ENCODE measurements at regions not wholly inside any gene's neighbourhood (a gene's known extent, or its start where the extent isn't known, plus 50 kb on each side); places are given as distances from the start of the nearest gene placed in this dataset.
A peak's percentile ranks its signal among the peaks of the same experiment; 100 is the strongest.

DNA sequence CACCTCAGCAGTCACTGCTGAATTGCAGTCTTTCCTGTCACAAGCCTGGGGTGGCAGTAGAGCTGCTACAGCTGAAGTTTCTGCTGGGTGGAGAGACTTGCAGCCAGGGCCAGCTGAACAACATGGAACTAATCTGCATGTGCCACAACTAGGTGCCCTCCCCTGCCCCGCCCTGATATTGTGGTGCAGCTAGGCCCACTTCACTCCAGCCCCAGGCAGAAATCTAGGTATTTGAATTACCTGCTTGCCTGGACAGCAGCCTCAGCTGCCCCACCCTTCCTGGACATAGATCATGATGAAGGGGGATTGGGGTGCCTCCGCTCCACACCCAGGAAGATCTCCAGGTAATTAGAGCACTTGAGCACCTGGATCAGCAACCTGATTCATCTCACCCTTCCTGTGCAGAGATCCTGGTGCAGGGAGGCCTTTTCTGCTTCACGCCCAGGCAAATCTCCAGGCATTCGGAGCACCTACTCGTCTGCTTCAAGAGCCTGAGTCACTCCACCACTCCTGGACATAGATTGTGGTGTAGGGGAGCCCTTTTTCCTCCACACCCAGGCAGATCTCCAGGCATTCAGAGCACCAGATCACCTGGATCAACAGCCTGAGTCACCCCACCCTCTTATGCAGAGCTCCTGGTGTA, 477.0 kb downstream of the SOX5 start:
- DNase-seq (ENCODE audit: low spot score) (no peak), ATAC-seq (peak; percentile 72)
- Mint-ChIP-seq H3K4me1 (0 out of 2 replicates have a peak, but pooled peaks cover 9% of the 10 kb centered on the region), H3K9me3 (peaks cover 23% of the 10 kb centered on the region), H3K36me3 (no peaks in the 10 kb centered on the region; the same call in 1 of the 2 replicates), H3K27ac (no peak overlapping the region), H3K27me3 (ENCODE audit: low read depth) (no peaks in the 10 kb centered on the region), H3K4me3 (no peak overlapping the region)
- POLR2A ChIA-PET = interaction anchor here (1.2 kb wide), 1 partner anchor 169 kb away, joined by 3 read pairs; no protein-coding TSS in a partner anchor
- CTCF ChIA-PET = no interaction called here
- TF ChIP-seq ZBTB21 (CRISPR knock-in tag; IDR thresholded peaks at IDR 0.05; ENCODE audit: borderline replicate concordance) (no peak), NFE2L1 (CRISPR knock-in tag; IDR thresholded peaks at IDR 0.05) (no peak), NR1H2 (CRISPR knock-in tag; IDR thresholded peaks at IDR 0.05) (no peak), ZNF121 (CRISPR knock-in tag; IDR thresholded peaks at IDR 0.05) (0 out of 2 replicates have a peak, but pooled peaks have one; percentile 12)

- ChIA-PET POLR2A (no interaction called here), CTCF (no interaction called here)
- peaks cover 22% of the 10 kb centered on the region for H3K9me3 Mint-ChIP-seq
- 0 out of 2 replicates have a peak, but pooled peaks cover 9% of the 10 kb centered on the region for H3K4me1 Mint-ChIP-seq
- TF ChIP-seq IRF2 (CRISPR knock-in tag; IDR thresholded peaks at IDR 0.05; ENCODE audit: borderline replicate concordance, low read depth) = no peak
- TF ChIP-seq TEAD4 (CRISPR knock-in tag; IDR thresholded peaks at IDR 0.05) = no peak
- TF ChIP-seq, protein P1, sequence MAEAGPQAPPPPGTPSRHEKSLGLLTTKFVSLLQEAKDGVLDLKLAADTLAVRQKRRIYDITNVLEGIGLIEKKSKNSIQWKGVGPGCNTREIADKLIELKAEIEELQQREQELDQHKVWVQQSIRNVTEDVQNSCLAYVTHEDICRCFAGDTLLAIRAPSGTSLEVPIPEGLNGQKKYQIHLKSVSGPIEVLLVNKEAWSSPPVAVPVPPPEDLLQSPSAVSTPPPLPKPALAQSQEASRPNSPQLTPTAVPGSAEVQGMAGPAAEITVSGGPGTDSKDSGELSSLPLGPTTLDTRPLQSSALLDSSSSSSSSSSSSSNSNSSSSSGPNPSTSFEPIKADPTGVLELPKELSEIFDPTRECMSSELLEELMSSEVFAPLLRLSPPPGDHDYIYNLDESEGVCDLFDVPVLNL (CRISPR knock-in tag; IDR thresholded peaks at IDR 0.05; ENCODE audit: borderline replicate concordance, low read depth) = no peak
- no peak for TF ChIP-seq E2F1 (CRISPR knock-in tag; IDR thresholded peaks at IDR 0.05)
- no peak for TF ChIP-seq GRHL2 (CRISPR knock-in tag; IDR thresholded peaks at IDR 0.05; ENCODE audit: insufficient replicate concordance, severe bottlenecking)
- TF ChIP-seq, protein P2, sequence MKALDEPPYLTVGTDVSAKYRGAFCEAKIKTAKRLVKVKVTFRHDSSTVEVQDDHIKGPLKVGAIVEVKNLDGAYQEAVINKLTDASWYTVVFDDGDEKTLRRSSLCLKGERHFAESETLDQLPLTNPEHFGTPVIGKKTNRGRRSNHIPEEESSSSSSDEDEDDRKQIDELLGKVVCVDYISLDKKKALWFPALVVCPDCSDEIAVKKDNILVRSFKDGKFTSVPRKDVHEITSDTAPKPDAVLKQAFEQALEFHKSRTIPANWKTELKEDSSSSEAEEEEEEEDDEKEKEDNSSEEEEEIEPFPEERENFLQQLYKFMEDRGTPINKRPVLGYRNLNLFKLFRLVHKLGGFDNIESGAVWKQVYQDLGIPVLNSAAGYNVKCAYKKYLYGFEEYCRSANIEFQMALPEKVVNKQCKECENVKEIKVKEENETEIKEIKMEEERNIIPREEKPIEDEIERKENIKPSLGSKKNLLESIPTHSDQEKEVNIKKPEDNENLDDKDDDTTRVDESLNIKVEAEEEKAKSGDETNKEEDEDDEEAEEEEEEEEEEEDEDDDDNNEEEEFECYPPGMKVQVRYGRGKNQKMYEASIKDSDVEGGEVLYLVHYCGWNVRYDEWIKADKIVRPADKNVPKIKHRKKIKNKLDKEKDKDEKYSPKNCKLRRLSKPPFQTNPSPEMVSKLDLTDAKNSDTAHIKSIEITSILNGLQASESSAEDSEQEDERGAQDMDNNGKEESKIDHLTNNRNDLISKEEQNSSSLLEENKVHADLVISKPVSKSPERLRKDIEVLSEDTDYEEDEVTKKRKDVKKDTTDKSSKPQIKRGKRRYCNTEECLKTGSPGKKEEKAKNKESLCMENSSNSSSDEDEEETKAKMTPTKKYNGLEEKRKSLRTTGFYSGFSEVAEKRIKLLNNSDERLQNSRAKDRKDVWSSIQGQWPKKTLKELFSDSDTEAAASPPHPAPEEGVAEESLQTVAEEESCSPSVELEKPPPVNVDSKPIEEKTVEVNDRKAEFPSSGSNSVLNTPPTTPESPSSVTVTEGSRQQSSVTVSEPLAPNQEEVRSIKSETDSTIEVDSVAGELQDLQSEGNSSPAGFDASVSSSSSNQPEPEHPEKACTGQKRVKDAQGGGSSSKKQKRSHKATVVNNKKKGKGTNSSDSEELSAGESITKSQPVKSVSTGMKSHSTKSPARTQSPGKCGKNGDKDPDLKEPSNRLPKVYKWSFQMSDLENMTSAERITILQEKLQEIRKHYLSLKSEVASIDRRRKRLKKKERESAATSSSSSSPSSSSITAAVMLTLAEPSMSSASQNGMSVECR (CRISPR knock-in tag; IDR thresholded peaks at IDR 0.05; ENCODE audit: borderline replicate concordance) = no peak
- TF ChIP-seq, protein P3, sequence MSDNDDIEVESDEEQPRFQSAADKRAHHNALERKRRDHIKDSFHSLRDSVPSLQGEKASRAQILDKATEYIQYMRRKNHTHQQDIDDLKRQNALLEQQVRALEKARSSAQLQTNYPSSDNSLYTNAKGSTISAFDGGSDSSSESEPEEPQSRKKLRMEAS (CRISPR knock-in tag; IDR thresholded peaks at IDR 0.05) = no peak
- TF ChIP-seq MYBL2 (CRISPR knock-in tag; IDR thresholded peaks at IDR 0.05) = no peak
- no peak for TF ChIP-seq TEAD1 (CRISPR knock-in tag; IDR thresholded peaks at IDR 0.05)
- no peak for TF ChIP-seq TCF7 (CRISPR knock-in tag; IDR thresholded peaks at IDR 0.05; ENCODE audit: low read depth)
- TF ChIP-seq SP1 (CRISPR knock-in tag; conservative IDR thresholded peaks at IDR 0.05) = no peak
- TF ChIP-seq, protein P4, sequence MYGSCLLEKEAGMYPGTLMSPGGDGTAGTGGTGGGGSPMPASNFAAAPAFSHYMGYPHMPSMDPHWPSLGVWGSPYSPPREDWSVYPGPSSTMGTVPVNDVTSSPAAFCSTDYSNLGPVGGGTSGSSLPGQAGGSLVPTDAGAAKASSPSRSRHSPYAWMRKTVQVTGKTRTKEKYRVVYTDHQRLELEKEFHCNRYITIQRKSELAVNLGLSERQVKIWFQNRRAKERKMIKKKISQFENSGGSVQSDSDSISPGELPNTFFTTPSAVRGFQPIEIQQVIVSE (CRISPR knock-in tag; IDR thresholded peaks at IDR 0.05; ENCODE audit: borderline replicate concordance) = no peak
- no peak for TF ChIP-seq NFATC4 (CRISPR knock-in tag; IDR thresholded peaks at IDR 0.05)
- TF ChIP-seq NR1H2 (CRISPR knock-in tag; IDR thresholded peaks at IDR 0.05) = no peak
- no peak for TF ChIP-seq NFE2L1 (CRISPR knock-in tag; IDR thresholded peaks at IDR 0.05)
- TF ChIP-seq HMGXB4 (CRISPR knock-in tag; IDR thresholded peaks at IDR 0.05) = no peak
- TF ChIP-seq EMX1 (CRISPR knock-in tag; IDR thresholded peaks at IDR 0.05) = no peak
- H3K27ac Mint-ChIP-seq = no peak overlapping the region
- H3K27me3 Mint-ChIP-seq (ENCODE audit: low read depth) = no peaks in the 10 kb centered on the region
- no peak overlapping the region for H3K4me3 Mint-ChIP-seq
- DNase-seq (ENCODE audit: low spot score) = no peak
- no peak for ATAC-seq
- no peaks in the 10 kb centered on the region; the same call in 1 of the 2 replicates for H3K36me3 Mint-ChIP-seq
Observed at GRCh38 chr12:23473071-23473470, 476.4 kb downstream of the SOX5 start.
